Type B pancreatic cell (in vitro differentiated cells): ENCODE measurements at regions not wholly inside any gene's neighbourhood (a gene's known extent, or its start where the extent isn't known, plus 50 kb on each side); places are given as distances from the start of the nearest gene placed in this dataset.

Experiments
- DNase-seq: peaks from one replicate; pipeline ENCODE4 v3.0.0; 2021; ENCODE audit warnings: mixed read lengths; ENCODE audit not compliant: unreplicated experiment; ENCODE audit errors: extremely low spot score
- H3K27ac Mint-ChIP-seq: 2 replicates; pipeline ENCODE4 v1.8.0; 2021; ENCODE audit warnings: mild to moderate bottlenecking, mixed read lengths
- H3K27me3 Mint-ChIP-seq: 2 replicates; pipeline ENCODE4 v1.8.0; 2021; ENCODE audit warnings: mixed read lengths
- H3K36me3 Mint-ChIP-seq: 2 replicates; pipeline ENCODE4 v1.8.0; 2021; ENCODE audit warnings: mixed read lengths
- H3K4me1 Mint-ChIP-seq: one replicate; pipeline ENCODE4 v1.8.0; 2021; ENCODE audit warnings: mixed read lengths; ENCODE audit not compliant: unreplicated experiment
- H3K4me3 Mint-ChIP-seq: 2 replicates; pipeline ENCODE4 v1.8.0; 2021; ENCODE audit warnings: mild to moderate bottlenecking, mixed read lengths
- H3K9me3 Mint-ChIP-seq: 2 replicates; pipeline ENCODE4 v1.8.0; 2021; ENCODE audit warnings: mixed read lengths
- TF ChIP-seq, protein P1 (sequence below): fragments of 200-600 bp; sonication (generic); conservative IDR thresholded peaks from 2 replicates; pipeline ENCODE4 v1.5.0; 2021; ENCODE audit warnings: antibody characterized with exemption, mild to moderate bottlenecking

DNA sequence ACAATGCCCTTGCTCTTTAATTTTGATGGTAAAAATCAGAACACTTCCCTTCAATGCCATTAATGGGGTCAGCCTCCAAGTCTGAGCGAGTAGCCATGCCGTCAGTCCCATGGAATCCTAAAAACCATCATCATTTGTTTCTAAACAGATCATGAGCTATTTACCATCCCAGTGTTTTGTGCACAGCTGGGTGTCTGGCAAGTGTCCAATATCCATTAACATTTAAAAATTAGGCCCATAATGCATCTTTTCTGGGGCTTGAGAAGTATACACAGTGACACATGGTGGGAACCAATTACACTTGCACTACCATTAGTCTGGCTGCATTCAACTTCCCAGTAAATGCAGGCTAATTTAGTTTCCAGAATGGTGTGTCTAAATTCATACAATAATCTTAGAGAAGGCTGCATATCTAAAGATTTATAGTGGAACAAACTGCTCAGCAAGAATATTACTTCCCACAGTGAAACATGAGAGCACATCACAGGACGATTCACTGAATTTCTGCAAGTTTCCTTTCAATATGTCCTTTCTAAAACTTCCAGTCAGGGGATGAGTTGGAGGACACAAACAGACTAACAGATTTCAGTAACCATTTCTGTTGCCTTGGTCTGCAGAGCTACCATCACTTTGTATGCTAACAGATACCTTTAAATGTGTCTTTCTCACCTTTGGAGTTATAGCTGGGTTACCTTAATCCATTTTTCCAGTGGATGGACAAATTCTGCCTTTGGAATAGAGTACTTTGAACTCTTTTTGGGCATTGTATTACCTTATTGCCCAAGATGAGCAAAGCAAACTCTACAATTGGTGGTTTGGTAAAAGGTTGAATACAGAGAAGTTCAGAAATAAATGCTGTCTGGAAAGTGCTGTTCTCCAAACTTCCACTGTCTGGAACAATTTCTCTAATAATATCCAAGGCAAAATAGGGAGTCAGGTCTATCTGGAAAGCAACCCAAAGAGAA, 258.0 kb downstream of the PTBP2 start:
- H3K27ac Mint-ChIP-seq = no peak overlapping the region
- no peaks in the 10 kb centered on the region for H3K36me3 Mint-ChIP-seq
- H3K4me3 Mint-ChIP-seq = no peak overlapping the region
- TF ChIP-seq, protein P1, sequence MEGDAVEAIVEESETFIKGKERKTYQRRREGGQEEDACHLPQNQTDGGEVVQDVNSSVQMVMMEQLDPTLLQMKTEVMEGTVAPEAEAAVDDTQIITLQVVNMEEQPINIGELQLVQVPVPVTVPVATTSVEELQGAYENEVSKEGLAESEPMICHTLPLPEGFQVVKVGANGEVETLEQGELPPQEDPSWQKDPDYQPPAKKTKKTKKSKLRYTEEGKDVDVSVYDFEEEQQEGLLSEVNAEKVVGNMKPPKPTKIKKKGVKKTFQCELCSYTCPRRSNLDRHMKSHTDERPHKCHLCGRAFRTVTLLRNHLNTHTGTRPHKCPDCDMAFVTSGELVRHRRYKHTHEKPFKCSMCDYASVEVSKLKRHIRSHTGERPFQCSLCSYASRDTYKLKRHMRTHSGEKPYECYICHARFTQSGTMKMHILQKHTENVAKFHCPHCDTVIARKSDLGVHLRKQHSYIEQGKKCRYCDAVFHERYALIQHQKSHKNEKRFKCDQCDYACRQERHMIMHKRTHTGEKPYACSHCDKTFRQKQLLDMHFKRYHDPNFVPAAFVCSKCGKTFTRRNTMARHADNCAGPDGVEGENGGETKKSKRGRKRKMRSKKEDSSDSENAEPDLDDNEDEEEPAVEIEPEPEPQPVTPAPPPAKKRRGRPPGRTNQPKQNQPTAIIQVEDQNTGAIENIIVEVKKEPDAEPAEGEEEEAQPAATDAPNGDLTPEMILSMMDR = no peak
- peaks cover 16% of the 10 kb centered on the region for H3K4me1 Mint-ChIP-seq
- H3K9me3 Mint-ChIP-seq = no peaks in the 10 kb centered on the region
- DNase-seq = no peak
- H3K27me3 Mint-ChIP-seq = no peaks in the 10 kb centered on the region

DNA sequence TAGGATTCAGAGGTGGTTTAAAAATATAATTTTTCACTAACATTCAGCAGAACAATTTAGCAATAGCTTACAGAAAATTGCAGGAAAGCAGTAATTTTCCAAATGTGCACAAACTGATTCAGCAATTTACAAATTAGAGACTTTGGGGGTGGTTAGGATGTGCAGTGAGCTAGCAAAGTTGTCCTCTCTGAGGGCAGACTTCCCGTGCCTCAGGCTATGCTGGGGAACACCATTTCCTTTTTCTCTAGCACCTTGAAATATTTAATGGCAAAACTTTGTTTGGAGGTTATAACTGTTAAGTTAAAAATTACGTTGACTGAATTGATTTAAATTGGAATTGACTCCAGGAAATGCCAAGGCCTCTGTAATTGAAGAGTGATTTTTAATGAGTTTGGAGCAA, 258.9 kb downstream of the PTBP2 start:
- TF ChIP-seq, protein P1 = no peak
- no peak overlapping the region for H3K4me3 Mint-ChIP-seq
- no peaks in the 10 kb centered on the region for H3K36me3 Mint-ChIP-seq
- H3K27ac Mint-ChIP-seq = no peak overlapping the region
- DNase-seq = no peak
- peaks cover 16% of the 10 kb centered on the region for H3K4me1 Mint-ChIP-seq
- H3K9me3 Mint-ChIP-seq = peaks cover 2% of the 10 kb centered on the region
- no peaks in the 10 kb centered on the region for H3K27me3 Mint-ChIP-seq

DNA sequence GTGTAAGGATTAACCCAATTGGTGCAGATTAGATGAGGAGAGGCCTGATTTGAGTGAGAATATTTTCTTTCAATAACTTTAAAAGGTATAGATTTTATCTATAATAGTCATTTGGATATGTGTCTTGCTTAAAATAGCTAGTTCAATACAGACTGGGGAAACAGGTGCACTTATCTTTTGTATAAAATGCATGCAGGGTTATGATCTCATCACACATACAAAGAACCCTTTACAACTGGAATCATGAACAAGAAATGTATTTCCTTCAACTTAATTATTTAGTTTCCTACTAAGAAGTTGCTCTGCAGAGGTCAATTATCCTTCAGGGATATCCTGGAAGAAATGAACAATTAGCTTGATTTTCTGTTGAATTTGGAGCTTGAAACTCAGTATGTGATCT, 259.6 kb downstream of the PTBP2 start:
- H3K36me3 Mint-ChIP-seq = no peaks in the 10 kb centered on the region

DNA sequence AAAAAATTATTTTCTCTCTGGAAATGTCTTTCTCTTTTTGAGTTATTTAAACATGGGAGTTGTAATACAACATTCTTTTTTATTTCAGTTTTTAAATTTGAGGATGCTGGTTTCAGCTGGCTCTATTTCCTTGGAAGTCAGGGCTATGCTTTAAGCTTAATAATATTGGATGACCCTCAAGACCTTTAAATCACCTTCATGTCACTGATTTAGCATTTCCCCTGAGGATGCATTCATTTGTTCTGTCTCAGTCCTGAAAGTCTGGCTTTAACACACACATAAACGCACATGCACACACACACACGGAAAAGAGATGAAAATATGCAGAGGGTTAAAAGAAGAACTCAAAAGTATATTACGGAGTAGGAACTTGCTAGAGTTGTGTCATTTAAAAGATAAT, 260.5 kb downstream of the PTBP2 start:
- Mint-ChIP-seq H3K36me3 (no peaks in the 10 kb centered on the region), H3K4me1 (peaks cover 16% of the 10 kb centered on the region), H3K27ac (no peak overlapping the region), H3K27me3 (no peaks in the 10 kb centered on the region), H3K4me3 (no peak overlapping the region), H3K9me3 (peaks cover 5% of the 10 kb centered on the region)
- TF ChIP-seq, protein P1 = no peak
- no peak for DNase-seq

More for the DNA sequence above, 259.6 kb downstream of the PTBP2 start:
- Mint-ChIP-seq H3K27me3 (no peaks in the 10 kb centered on the region), H3K4me1 (peaks cover 16% of the 10 kb centered on the region), H3K4me3 (no peak overlapping the region), H3K9me3 (peaks cover 5% of the 10 kb centered on the region), H3K27ac (no peak overlapping the region)
- TF ChIP-seq, protein P1 = no peak
- no peak for DNase-seq

DNA sequence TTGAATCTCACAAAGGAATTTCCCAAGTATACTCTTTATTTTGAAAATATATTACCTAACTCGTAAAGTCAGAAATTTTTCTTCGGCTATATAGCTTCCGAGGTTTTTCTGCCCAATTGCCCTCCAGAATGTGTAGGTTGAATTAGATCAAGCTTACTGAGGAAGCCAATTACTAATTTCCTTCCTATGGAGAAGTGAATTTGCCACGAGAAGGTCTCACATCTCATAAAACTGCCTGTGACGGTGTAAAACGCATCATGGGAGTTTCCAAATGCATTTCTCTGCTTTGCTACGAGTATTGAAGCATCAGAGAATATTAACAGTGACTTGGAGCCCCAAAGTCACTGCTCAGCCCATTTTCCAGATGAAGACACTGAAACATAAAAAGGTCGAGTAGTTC, 262.3 kb downstream of the PTBP2 start:
- H3K4me3 Mint-ChIP-seq = no peak overlapping the region
- H3K4me1 Mint-ChIP-seq = peaks cover 20% of the 10 kb centered on the region
- no peak overlapping the region for H3K27ac Mint-ChIP-seq
- TF ChIP-seq, protein P1 = no peak
- no peaks in the 10 kb centered on the region for H3K27me3 Mint-ChIP-seq
- H3K36me3 Mint-ChIP-seq = no peaks in the 10 kb centered on the region
- peaks cover 5% of the 10 kb centered on the region for H3K9me3 Mint-ChIP-seq
- no peak for DNase-seq
